Tibial nerve (tissue), 4 donors: ENCODE measurements at regions not wholly inside any gene's neighbourhood (a gene's known extent, or its start where the extent isn't known, plus 50 kb on each side); places are given as distances from the start of the nearest gene placed in this dataset.
"Not testable (repeated sequence)": the region's sequence is repeated elsewhere in the genome, so short reads cannot be mapped to it uniquely, and the experiment has no call there.

ENCODE experiments used
- DNase-seq, 2 donors: peaks; one replicate each; pipeline ENCODE4 v3.0.0-alpha.2; 2019; ENCODE audit warnings: low spot score in 2 of 2
- H3K27ac ChIP-seq, 4 donors: fragments of 200-600 bp; sonication (generic) in 3 of 4; one replicate each; pipeline ENCODE4 v1.5.1; 2017 to 2019; ENCODE audit warnings: mild to moderate bottlenecking in 1 of 4
- H3K27me3 ChIP-seq, 2 donors: fragments of 200-600 bp; sonication (generic) in 1 of 2; one replicate each; pipeline versions ENCODE4 v1.5.1 to v1.6.0; 2017 to 2019
- H3K36me3 ChIP-seq, 3 donors: fragments of 200-600 bp; sonication (generic); one replicate each; pipeline ENCODE4 v1.5.1; 2018 to 2019
- H3K4me1 ChIP-seq, 4 donors: fragments of 200-600 bp; sonication (generic) in 3 of 4; one replicate each; pipeline ENCODE4 v1.5.1; 2017 to 2019
- H3K4me3 ChIP-seq, 4 donors: fragments of 200-600 bp; sonication (generic) in 3 of 4; one replicate each; pipeline ENCODE4 v1.5.1; 2017 to 2019; ENCODE audit warnings: mild to moderate bottlenecking in 1 of 4, moderate library complexity in 1 of 4
- H3K9me3 ChIP-seq, 4 donors: fragments of 200-600 bp; sonication (generic) in 3 of 4; one replicate each; pipeline ENCODE4 v1.5.1; 2017 to 2019
- EP300 ChIP-seq, 2 donors: sonication (generic); formaldehyde crosslinking; IDR thresholded peaks; one replicate each; pipeline ENCODE4 v1.6.1; 2017; ENCODE audit warnings: antibody characterized with exemption in 2 of 2, mild to moderate bottlenecking in 1 of 2
- POLR2A ChIP-seq, 2 donors: fragments of 450-650 bp; IDR thresholded peaks; one replicate each; pipeline ENCODE4 v1.6.1; 2017; ENCODE audit warnings: antibody characterized with exemption in 2 of 2, mild to moderate bottlenecking in 2 of 2, moderate library complexity in 2 of 2
- WGBS, 2 donors: methylation state at CpG; one replicate each; pipeline ENCODE4 v1.1.5; 2018; 5-methylcytosine and 5-hydroxymethylcytosine counted together
- TF ChIP-seq, protein P1 (sequence below), 5 experiments: fragments of 200-600 bp in 3 of 5; fragments of 450-650 bp in 2 of 5; sonication (generic) in 3 of 5; IDR thresholded peaks; one replicate each; pipeline ENCODE4 v1.5.1; 2016 to 2019; ENCODE audit warnings: antibody characterized with exemption in 5 of 5, mild to moderate bottlenecking in 3 of 5, moderate library complexity in 2 of 5

DNA sequence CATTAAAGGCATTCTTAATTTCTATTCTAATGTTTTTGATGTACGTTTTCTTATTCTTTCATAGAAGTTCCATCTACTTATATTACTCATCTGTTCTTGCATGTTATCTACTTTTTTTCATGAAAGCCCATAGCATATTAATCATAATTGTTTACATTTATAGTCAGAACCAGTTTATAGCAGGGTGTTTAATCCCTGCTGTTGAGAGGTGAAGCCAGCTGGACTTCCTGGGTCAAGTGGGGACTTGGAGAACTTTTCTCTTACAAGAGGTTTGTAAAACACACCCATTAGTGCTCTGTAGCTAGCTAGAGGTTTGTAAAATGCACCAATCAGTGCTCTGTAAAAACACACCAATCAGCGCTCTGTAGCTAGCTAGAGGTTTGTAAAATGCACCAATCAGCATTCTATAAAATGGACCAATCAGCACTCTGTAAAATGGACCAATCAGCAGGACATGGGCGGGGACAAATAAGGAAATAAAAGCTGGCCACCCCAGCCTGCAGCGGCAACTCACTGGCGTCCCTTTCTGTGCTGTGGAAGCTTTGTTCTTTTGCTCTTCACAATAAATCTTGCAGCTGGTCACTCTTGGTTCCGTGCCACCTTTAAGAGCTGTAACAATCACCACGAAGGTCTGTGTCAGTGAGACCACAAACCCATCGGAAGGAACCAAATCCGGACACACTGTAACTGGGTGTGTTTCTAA lies 120.6 kb downstream of the TANC2 start:
- DNase-seq = no peak
- Histone ChIP-seq H3K4me3 (no peak overlapping the region), H3K27ac (no peak overlapping the region), H3K9me3 (peaks cover 0 to 2% (median 0%) of the 10 kb centered on the region in 4 donors), H3K4me1 (no peaks in the 10 kb centered on the region), H3K27me3 (no peaks in the 10 kb centered on the region), H3K36me3 (peaks cover 0 to 12% (median 0%) of the 10 kb centered on the region in 3 donors)
- TF ChIP-seq POLR2A (IDR thresholded peaks at IDR 0.05) = no peak
- TF ChIP-seq, protein P1, sequence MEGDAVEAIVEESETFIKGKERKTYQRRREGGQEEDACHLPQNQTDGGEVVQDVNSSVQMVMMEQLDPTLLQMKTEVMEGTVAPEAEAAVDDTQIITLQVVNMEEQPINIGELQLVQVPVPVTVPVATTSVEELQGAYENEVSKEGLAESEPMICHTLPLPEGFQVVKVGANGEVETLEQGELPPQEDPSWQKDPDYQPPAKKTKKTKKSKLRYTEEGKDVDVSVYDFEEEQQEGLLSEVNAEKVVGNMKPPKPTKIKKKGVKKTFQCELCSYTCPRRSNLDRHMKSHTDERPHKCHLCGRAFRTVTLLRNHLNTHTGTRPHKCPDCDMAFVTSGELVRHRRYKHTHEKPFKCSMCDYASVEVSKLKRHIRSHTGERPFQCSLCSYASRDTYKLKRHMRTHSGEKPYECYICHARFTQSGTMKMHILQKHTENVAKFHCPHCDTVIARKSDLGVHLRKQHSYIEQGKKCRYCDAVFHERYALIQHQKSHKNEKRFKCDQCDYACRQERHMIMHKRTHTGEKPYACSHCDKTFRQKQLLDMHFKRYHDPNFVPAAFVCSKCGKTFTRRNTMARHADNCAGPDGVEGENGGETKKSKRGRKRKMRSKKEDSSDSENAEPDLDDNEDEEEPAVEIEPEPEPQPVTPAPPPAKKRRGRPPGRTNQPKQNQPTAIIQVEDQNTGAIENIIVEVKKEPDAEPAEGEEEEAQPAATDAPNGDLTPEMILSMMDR (IDR thresholded peaks at IDR 0.05) = no peak
- no peak for TF ChIP-seq EP300 (IDR thresholded peaks at IDR 0.05)
- 95% methylated on average over 9 of the region's 9 CpGs for WGBS, 2 donors

DNA sequence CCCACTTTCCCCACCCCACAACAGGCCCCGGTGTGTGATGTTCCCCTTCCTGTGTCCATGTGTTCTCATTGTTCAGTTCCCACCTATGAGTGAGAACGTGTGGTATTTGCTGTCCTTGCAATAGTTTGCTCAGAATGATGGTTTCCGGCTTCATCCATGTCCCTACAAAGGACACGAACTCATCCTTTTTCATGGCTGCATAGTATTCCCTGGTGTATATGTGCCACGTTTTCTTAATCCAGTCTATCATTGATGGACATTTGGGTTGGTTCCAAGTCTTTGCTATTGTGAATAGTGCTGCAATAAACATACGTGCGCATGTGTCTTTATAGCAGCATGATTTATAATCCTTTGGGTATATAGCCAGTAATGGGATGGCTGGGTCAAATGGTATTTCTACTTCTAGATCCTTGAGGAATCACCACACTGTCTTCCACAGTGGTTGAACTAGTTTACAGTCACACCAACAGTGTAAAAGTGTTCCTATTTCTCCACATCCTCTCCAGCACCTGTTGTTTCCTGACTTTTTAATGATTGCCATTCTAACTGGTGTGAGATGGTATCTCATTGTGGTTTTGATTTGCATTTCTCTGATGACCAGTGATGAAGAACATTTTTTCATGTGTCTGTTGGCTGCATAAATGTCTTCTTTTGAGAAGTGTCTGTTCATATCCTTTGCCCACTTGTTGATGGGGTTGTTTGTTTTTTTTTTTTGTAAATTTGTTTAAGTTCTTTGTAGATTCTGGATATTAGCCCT lies 124.5 kb downstream of the TANC2 start:
- WGBS, 2 donors = 96 to 98% methylated on average over 7 of the region's 7 CpGs
- DNase-seq = not testable (repeated sequence)

DNA sequence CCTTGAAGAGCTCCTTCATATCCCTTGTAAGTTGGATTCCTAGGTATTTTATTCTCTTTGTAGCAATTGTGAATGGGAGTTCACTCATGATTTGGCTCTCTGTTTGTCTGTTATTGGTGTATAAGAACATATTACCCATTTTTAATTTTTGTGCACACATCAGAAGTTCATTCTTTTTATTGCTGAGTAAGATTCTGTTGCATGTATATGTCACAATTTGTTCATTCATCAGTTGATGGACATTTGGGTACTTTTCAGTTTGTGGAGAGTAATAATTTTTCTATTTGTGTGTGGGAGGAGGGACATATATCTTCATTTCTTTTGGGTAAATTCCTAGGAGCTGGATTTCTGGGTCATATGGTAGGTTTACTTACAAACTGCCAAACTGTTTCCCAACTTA lies 125.9 kb downstream of the TANC2 start:
- not testable (repeated sequence) for H3K36me3 ChIP-seq, H3K27ac ChIP-seq, H3K4me3 ChIP-seq, H3K27me3 ChIP-seq, H3K9me3 ChIP-seq, H3K4me1 ChIP-seq, DNase-seq

More for the DNA sequence above, 124.5 kb downstream of the TANC2 start:
- H3K36me3 ChIP-seq, H3K27me3 ChIP-seq, H3K4me1 ChIP-seq, H3K27ac ChIP-seq, H3K4me3 ChIP-seq, H3K9me3 ChIP-seq: not testable (repeated sequence)

DNA sequence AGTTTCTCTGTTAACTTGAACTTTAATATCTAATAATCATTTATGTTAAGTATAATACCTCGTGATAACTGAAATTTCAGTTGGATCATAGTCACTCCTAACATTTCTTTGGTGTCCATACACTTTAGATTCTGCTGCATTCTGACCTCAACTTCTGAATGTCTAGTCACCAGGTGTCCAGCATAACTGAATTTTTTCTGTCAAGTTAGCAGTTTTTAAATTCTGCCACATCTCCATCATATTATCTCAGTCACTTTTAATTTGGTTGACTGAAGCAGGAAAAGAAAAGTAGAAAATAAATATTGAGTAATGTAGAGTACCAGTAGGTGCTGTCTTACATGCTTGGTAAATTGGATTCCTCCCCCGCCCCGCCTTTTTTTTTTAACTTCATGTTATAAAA lies 128.6 kb downstream of the TANC2 start:
- TF ChIP-seq EP300 (IDR thresholded peaks at IDR 0.05) (no peak), POLR2A (IDR thresholded peaks at IDR 0.05) (no peak)
- TF ChIP-seq, protein P1 (IDR thresholded peaks at IDR 0.05) = no peak
- H3K27me3 ChIP-seq = no peaks in the 10 kb centered on the region
- WGBS, 2 donors = 96 to 97% methylated on average over 3 of the region's 3 CpGs
- peaks cover 0 to 2% (median 0%) of the 10 kb centered on the region in 4 donors for H3K9me3 ChIP-seq
- H3K4me3 ChIP-seq = no peak overlapping the region
- H3K4me1 ChIP-seq = peaks cover 0 to 3% (median 0%) of the 10 kb centered on the region in 4 donors
- no peak for DNase-seq
- no peaks in the 10 kb centered on the region for H3K36me3 ChIP-seq
- H3K27ac ChIP-seq = no peak overlapping the region

DNA sequence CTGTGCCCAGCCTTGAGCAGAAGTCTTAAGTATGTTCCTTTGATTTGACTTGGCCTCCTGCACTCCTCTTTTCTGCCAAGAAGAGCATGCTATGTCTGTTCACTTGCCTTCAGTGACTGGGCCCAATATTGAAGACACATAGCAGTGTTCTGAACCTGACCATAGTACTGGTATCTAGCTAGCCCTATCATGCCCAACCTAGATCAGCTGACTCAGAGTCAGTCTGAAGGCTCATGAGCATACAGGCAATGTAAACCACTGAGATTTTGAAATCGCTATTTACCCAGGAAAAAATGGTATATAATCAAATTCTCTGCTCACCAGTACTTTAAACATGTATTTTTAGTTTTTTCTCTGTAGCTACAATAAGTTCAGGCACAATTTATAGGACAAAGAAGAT lies 129.4 kb downstream of the TANC2 start:
- H3K9me3 ChIP-seq = peaks cover 0 to 2% (median 0%) of the 10 kb centered on the region in 4 donors
- 95% methylated on average over 1 of the region's 1 CpG for WGBS, 2 donors
- peaks cover 0 to 3% (median 0%) of the 10 kb centered on the region in 4 donors for H3K4me1 ChIP-seq
- no peaks in the 10 kb centered on the region for H3K36me3 ChIP-seq
- DNase-seq = no peak
- no peak overlapping the region for H3K4me3 ChIP-seq
- H3K27me3 ChIP-seq = no peaks in the 10 kb centered on the region
- no peak for TF ChIP-seq EP300 (IDR thresholded peaks at IDR 0.05)
- no peak for TF ChIP-seq POLR2A (IDR thresholded peaks at IDR 0.05)
- TF ChIP-seq, protein P1 (IDR thresholded peaks at IDR 0.05) = no peak
- no peak overlapping the region for H3K27ac ChIP-seq

DNA sequence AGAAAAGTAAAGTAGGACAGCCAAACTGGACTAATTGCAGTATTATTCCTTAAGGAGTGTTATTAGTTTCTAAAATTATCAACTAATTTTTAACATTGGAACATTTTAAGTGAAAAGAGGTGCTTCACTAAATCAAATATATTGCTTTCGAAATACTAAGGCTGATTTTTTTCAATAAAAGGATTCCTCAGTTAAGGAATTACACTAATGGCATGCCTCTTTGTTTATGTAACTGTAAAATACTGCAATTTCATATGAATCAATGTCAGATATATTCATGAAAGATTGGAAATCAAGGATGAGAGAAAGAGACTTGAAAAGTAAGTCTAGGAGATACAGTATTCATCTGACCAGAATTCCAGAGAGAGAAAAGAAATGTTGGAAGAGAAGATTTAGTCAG lies 129.8 kb downstream of the TANC2 start:
- WGBS, 2 donors = 90 to 93% methylated on average over 1 of the region's 1 CpG
- no peak overlapping the region for H3K4me3 ChIP-seq
- peaks cover 0 to 3% (median 0%) of the 10 kb centered on the region in 4 donors for H3K4me1 ChIP-seq
- H3K9me3 ChIP-seq = peaks cover 0 to 2% (median 0%) of the 10 kb centered on the region in 4 donors
- H3K27ac ChIP-seq = no peak overlapping the region
- TF ChIP-seq, protein P1 (IDR thresholded peaks at IDR 0.05) = no peak
- TF ChIP-seq EP300 (IDR thresholded peaks at IDR 0.05) (no peak), POLR2A (IDR thresholded peaks at IDR 0.05) (no peak)
- no peak for DNase-seq
- no peaks in the 10 kb centered on the region for H3K27me3 ChIP-seq
- H3K36me3 ChIP-seq = no peaks in the 10 kb centered on the region
